ENCODE measurements at regions not wholly inside any gene's neighbourhood (a gene's known extent, or its start where the extent isn't known, plus 50 kb on each side); places are given as distances from the start of the nearest gene placed in this dataset.

DNA sequence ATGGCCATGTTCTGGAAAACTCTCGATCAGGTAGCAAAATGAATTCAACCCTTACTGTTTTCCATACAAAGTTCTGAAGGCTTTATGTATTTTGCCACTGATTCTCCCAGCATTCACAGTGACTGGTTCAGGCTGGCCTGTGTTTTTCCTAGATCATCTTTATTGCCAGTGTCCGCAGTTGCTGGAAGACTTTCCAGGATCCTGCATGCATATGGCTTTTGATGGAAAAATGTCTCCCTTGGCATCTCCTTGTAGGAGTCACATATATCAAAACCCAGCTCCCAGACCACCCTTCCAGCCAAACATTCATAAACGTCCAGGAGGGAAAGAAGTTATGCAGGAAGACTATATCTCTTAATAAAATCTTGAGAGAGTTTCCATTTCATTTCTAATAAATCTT lies 588.8 kb downstream of the MAFB start:
- TF ChIP-seq POLR2A (IDR thresholded peaks at IDR 0.05; ENCODE audit: low read length) (no peak), GATA1 (IDR thresholded peaks at IDR 0.05; ENCODE audit: low read depth, low read length) (no peak)
